ENCODE measurements at regions not wholly inside any gene's neighbourhood (a gene's known extent, or its start where the extent isn't known, plus 50 kb on each side); places are given as distances from the start of the nearest gene placed in this dataset.
"Not testable (repeated sequence)": the region's sequence is repeated elsewhere in the genome, so short reads cannot be mapped to it uniquely, and the experiment has no call there.

DNA sequence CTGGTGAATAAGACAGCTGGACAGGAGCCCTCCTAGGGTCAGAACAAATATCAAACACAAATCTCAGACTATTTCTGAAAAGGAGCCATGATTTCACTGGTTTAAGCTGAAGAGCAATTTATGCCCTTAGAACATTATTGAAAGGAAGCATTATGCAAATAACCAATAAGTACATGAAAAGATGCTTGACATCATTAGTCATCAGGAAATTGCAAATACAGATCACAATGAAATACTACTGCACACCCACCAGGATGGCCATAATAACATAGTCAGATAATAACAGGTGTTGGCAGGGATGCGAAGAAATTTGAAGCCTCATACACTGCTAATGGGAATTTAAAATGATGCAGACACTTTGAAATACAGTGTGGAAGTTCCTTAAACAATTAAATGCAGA, 176.4 kb upstream of the RAB6C start:
- DNase-seq (ENCODE audit: low read depth in 2 of 2): no peak
- H3K4me3 ChIP-seq (replicated peaks in 1 of 2; ENCODE audit: low read depth in 2 of 2, low read length in 2 of 2): no peak overlapping the region

GRCh38 chr2:129803871-129804270, 175.6 kb upstream of the RAB6C start:
- no peak for DNase-seq (ENCODE audit: low read depth in 2 of 2)
- no peak for TF ChIP-seq CTCF (IDR thresholded peaks at IDR 0.05; ENCODE audit: low read depth, low read length)
- no peak overlapping the region for H3K4me3 ChIP-seq (replicated peaks in 1 of 2; ENCODE audit: low read depth in 2 of 2, low read length in 2 of 2)

More for the DNA sequence above, 176.4 kb upstream of the RAB6C start:
- no peak for TF ChIP-seq CTCF (IDR thresholded peaks at IDR 0.05; ENCODE audit: low read depth, low read length)

DNA sequence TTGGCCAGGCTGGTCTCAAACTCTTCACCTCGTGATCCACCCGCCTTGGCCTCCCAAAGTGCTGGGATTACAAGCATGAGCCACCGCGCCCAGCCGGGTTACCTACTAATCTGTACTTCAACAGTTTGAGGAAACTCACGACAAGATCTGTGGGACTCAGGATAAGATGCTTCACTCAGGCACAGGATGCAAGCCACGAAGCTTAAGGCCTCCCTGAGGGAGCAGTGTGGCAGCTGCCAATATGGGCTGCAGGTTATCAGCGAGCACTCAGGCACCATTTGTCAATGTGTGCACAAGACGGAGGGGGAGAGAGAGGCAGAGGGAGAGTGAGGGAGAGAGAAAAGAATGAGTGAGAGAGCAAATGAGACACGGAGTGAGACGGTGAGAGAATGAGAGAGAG, 173.6 kb upstream of the RAB6C start:
- TF ChIP-seq CTCF (IDR thresholded peaks at IDR 0.05; ENCODE audit: low read depth, low read length): no peak
- no peak for DNase-seq (ENCODE audit: low read depth in 2 of 2)
- H3K4me3 ChIP-seq (replicated peaks in 1 of 2; ENCODE audit: low read depth in 2 of 2, low read length in 2 of 2): no peak overlapping the region

DNA sequence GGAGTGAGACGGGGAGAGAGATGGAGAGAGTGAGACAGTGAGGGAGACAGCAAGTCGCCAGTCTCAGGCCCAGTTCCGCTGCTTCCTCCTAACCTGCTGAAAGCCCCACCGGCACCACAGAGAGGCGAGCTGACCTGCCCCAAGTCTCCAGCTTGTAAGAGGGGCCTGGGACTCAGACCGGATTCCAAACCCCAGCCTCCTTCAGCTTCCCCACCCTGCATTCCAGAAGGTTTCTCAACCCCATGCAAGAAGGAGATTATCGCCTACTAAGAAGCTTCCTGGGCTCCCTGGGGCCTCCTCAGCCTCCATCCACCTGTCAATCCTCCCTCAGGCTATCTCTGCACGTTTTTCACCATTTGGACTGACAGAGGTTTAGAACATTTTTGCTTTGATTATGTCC, 173.1 kb upstream of the RAB6C start:
- no peak overlapping the region for H3K4me3 ChIP-seq (replicated peaks in 1 of 2; ENCODE audit: low read depth in 2 of 2, low read length in 2 of 2)
- DNase-seq (ENCODE audit: low read depth in 2 of 2): no peak
- TF ChIP-seq CTCF (IDR thresholded peaks at IDR 0.05; ENCODE audit: low read depth, low read length): no peak

GRCh38 chr2:129806990-129807389, 172.5 kb upstream of the RAB6C start:
- DNase-seq (ENCODE audit: low read depth in 2 of 2): no peak
- no peak overlapping the region for H3K4me3 ChIP-seq (replicated peaks in 1 of 2; ENCODE audit: low read depth in 2 of 2, low read length in 2 of 2)
- no peak for TF ChIP-seq CTCF (IDR thresholded peaks at IDR 0.05; ENCODE audit: low read depth, low read length)

DNA sequence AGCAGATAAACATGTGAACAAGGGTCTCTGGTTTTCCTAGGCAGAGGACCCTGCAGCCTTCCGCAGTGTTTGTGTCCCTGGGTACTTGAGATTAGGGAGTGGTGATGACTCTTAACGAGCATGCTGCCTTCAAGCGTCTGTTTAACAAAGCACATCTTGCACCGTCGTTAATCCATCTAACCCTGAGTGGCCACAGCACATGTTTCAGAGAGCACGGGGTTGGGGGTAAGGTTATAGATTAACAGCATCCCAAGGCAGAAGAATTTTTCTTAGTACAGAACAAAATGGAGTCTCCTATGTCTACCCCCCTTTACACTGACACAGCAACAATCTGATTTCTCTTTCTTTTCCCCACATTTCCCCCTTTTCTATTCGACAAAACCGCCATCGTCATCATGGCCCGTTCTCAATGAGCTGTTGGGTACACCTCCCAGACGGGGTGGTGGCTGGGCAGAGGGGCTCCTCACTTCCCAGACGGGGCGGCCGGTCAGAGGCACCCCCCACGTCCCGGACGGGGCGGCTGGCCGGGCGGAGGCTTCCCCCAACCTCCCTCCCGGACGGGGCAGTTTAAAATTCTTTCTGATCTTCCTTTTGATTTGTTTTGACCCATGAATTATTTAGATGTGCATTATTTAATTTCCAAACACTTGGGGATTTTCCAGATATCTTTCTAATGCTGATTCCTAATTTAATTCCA, 171.7 kb upstream of the RAB6C start:
- not testable (repeated sequence) for H3K4me3 ChIP-seq (replicated peaks in 1 of 2; ENCODE audit: low read depth in 2 of 2, low read length in 2 of 2); DNase-seq (ENCODE audit: low read depth in 2 of 2)

GRCh38 chr2:129810521-129810920, 168.9 kb upstream of the RAB6C start:
- no peak overlapping the region for H3K4me3 ChIP-seq (replicated peaks in 1 of 2; ENCODE audit: low read depth in 2 of 2, low read length in 2 of 2)
- TF ChIP-seq CTCF (IDR thresholded peaks at IDR 0.05; ENCODE audit: low read depth, low read length): no peak
- no peak for DNase-seq (ENCODE audit: low read depth in 2 of 2)
